SK-N-MC (cell line): ENCODE measurements at regions not wholly inside any gene's neighbourhood (a gene's known extent, or its start where the extent isn't known, plus 50 kb on each side); places are given as distances from the start of the nearest gene placed in this dataset.

ENCODE experiments used
- EZH2 ChIP-seq: fragments of 200-600 bp; sonication (generic); IDR thresholded peaks from one replicate; pipeline ENCODE4 v1.6.1; 2017; ENCODE audit warnings: antibody characterized with exemption
- FOXP2 ChIP-seq: optimal IDR thresholded peaks from 2 replicates; pipeline ENCODE3; 2011; ENCODE audit warnings: mild to moderate bottlenecking, moderate library complexity; ENCODE audit not compliant: insufficient read depth; ENCODE audit errors: extremely low read length, control extremely low read depth
- POLR2AphosphoS5 ChIP-seq: IDR thresholded peaks from 2 replicates; pipeline ENCODE4 v1.6.1; 2012; ENCODE audit warnings: mild to moderate bottlenecking, low read depth, low read length, borderline replicate concordance

DNA sequence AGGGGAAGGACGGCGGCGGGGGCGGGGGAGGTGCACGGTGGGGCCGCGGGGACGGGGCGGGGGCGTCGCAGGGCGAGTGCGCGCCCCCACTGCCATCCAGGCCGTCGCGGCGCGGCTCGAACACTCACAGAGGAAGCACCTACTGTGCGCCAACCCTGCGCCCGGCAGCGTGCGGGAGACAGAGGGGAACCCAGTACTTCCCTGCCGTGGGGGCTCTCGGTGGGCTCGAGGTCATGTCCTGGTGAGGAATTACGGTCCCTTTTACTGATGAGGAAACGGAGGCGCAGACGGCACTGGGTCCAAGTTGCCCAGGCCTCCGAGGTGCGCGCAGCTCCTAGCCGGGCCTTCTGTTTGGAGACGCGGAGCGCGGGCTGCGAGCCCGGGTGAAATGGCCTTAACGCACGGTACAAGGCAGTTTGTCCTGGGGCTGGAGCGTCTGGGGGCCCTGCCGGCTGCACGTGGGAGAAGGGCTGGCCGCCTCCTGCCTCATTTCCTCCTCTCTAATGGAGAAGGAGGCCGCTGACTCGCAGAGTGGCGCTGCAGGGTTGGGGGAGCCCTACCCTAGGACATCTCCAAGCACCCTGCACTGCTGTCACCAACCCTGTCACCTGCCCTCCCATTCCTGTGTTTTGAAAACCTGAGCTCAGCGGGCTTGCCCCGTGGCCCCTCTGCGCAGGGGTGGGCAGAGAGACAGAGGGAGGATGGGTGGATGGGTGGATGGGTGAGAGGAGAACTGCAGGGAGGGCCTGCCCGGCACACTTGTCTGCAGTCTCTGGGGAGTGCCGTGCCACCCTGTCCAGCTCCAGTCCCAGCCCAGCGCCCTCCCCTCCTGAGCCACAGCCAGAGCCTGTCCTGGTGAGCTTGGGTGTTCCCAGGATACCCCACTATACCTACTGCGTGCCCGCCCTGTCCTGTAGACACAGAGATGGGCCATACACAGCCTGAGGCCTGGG is 106.0 kb downstream of the ADRA2C start:
- TF ChIP-seq POLR2AphosphoS5 (no peak), EZH2 (no peak), FOXP2 (no peak)
